Type B pancreatic cell (in vitro differentiated cells): ENCODE measurements at regions not wholly inside any gene's neighbourhood (a gene's known extent, or its start where the extent isn't known, plus 50 kb on each side); places are given as distances from the start of the nearest gene placed in this dataset.

Experiments
- DNase-seq: peaks from one replicate; pipeline ENCODE4 v3.0.0; 2021; ENCODE audit warnings: mixed read lengths; ENCODE audit not compliant: unreplicated experiment; ENCODE audit errors: extremely low spot score
- H3K27ac Mint-ChIP-seq: 2 replicates; pipeline ENCODE4 v1.8.0; 2021; ENCODE audit warnings: mild to moderate bottlenecking, mixed read lengths
- H3K27me3 Mint-ChIP-seq: 2 replicates; pipeline ENCODE4 v1.8.0; 2021; ENCODE audit warnings: mixed read lengths
- H3K36me3 Mint-ChIP-seq: 2 replicates; pipeline ENCODE4 v1.8.0; 2021; ENCODE audit warnings: mixed read lengths
- H3K4me1 Mint-ChIP-seq: one replicate; pipeline ENCODE4 v1.8.0; 2021; ENCODE audit warnings: mixed read lengths; ENCODE audit not compliant: unreplicated experiment
- H3K4me3 Mint-ChIP-seq: 2 replicates; pipeline ENCODE4 v1.8.0; 2021; ENCODE audit warnings: mild to moderate bottlenecking, mixed read lengths
- H3K9me3 Mint-ChIP-seq: 2 replicates; pipeline ENCODE4 v1.8.0; 2021; ENCODE audit warnings: mixed read lengths
- CTCF ChIP-seq: fragments of 200-600 bp; sonication (generic); conservative IDR thresholded peaks from 2 replicates; pipeline ENCODE4 v1.5.0; 2021; ENCODE audit warnings: antibody characterized with exemption, mild to moderate bottlenecking

GRCh38 chr13:93147298-93147645 lies 79.3 kb upstream of the GPC6 start:
- no peak for TF ChIP-seq CTCF
- Mint-ChIP-seq H3K27me3 (no peaks in the 10 kb centered on the region), H3K4me3 (no peak overlapping the region), H3K9me3 (no peaks in the 10 kb centered on the region), H3K27ac (no peak overlapping the region), H3K36me3 (no peaks in the 10 kb centered on the region), H3K4me1 (no peaks in the 10 kb centered on the region)
- DNase-seq = no peak

DNA sequence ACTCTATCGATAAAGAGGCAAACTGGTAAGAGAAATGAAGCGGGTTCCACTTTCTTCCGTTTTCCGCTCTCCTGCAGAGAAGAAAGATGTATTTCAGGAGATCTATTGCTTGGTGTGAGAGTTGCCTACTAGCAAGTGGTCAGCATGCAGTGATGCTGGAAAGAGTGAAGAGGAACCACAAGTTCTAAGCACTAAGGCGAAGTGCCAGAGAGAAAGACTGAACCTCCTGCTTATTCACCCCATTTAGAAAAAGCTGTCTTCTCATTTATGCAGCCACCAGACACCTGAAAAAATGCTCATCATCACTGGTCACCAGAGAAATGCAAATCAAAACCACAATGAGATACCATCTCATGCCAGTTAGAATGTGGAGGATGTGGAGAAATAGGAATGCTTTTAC lies 78.7 kb upstream of the GPC6 start:
- H3K4me3 Mint-ChIP-seq = no peak overlapping the region
- no peaks in the 10 kb centered on the region for H3K4me1 Mint-ChIP-seq
- H3K27me3 Mint-ChIP-seq = no peaks in the 10 kb centered on the region
- H3K36me3 Mint-ChIP-seq = no peaks in the 10 kb centered on the region
- DNase-seq = no peak
- no peak overlapping the region for H3K27ac Mint-ChIP-seq
- no peak for TF ChIP-seq CTCF
- no peaks in the 10 kb centered on the region for H3K9me3 Mint-ChIP-seq

DNA sequence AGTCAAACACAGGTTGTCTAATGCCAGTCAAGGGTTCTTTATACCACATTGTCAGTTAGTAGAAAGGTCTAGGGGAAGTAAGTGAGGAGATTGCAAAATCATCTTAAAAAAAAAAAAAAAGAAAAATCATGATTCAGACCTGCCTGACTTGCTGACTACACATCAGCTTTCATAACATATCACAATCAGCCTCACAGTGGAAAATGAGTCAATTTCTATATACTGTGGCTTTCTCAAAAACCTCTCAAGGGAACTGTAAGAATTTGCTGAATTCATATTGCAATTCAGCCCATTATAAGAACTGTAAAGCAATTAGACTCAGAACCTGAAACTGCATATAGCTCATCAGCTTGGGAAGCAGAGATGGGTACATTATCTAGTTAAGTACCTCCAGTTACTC lies 75.3 kb upstream of the GPC6 start:
- no peak for TF ChIP-seq CTCF
- Mint-ChIP-seq H3K4me1 (no peaks in the 10 kb centered on the region), H3K36me3 (no peaks in the 10 kb centered on the region), H3K27me3 (no peaks in the 10 kb centered on the region), H3K9me3 (no peaks in the 10 kb centered on the region), H3K27ac (no peak overlapping the region), H3K4me3 (no peak overlapping the region)
- no peak for DNase-seq

DNA sequence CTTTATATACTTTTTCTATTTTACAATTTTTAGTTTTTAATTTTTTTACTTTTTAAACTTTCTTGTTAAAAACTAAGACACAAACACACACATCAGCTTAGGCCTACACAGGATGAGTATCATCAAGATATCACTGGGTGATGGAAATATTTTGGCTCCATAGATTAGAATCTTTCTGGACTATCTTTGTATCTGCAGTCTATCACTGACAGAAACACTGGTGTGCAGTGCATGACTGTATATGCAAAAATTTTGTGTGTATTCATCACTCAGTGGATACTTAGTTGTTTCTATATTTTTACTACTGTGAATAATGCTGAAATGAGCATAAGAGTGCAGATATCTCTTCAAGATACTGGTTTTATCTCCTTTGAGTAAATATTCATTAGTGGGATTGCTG lies 68.0 kb upstream of the GPC6 start:
- no peak for DNase-seq
- no peak for TF ChIP-seq CTCF
- Mint-ChIP-seq H3K27ac (no peak overlapping the region), H3K4me1 (no peaks in the 10 kb centered on the region), H3K36me3 (no peaks in the 10 kb centered on the region), H3K27me3 (no peaks in the 10 kb centered on the region), H3K9me3 (no peaks in the 10 kb centered on the region), H3K4me3 (no peak overlapping the region)

GRCh38 chr13:93169980-93170379 lies 56.6 kb upstream of the GPC6 start:
- no peak for TF ChIP-seq CTCF
- Mint-ChIP-seq H3K4me3 (no peak overlapping the region), H3K4me1 (no peaks in the 10 kb centered on the region), H3K36me3 (no peaks in the 10 kb centered on the region), H3K27me3 (no peaks in the 10 kb centered on the region), H3K9me3 (peaks cover 6% of the 10 kb centered on the region), H3K27ac (no peak overlapping the region)
- no peak for DNase-seq

GRCh38 chr13:93172109-93172508 lies 54.5 kb upstream of the GPC6 start:
- Mint-ChIP-seq H3K36me3 (no peaks in the 10 kb centered on the region), H3K9me3 (peaks cover 6% of the 10 kb centered on the region), H3K4me3 (no peak overlapping the region), H3K27ac (no peak overlapping the region), H3K4me1 (no peaks in the 10 kb centered on the region), H3K27me3 (no peaks in the 10 kb centered on the region)
- DNase-seq = no peak
- TF ChIP-seq CTCF = peak; percentile 70
